Lower lobe of right lung (tissue), 2 donors: ENCODE measurements at regions not wholly inside any gene's neighbourhood (a gene's known extent, or its start where the extent isn't known, plus 50 kb on each side); places are given as distances from the start of the nearest gene placed in this dataset.

ENCODE experiments used
- ATAC-seq, 2 donors: fragments of 200-7000 bp; cut with Tn5 transposase; one replicate each; pipeline ENCODE4 v1.9.1; 2020 to 2022; ENCODE audit warnings: mild to moderate bottlenecking in 2 of 2, moderate library complexity in 2 of 2
- DNase-seq: peaks from one replicate; pipeline ENCODE4 v3.0.0-alpha.2; 2020
- H3K27ac ChIP-seq: fragments of 200-600 bp; one replicate; pipeline ENCODE4 v1.8.0; 2022
- H3K27me3 ChIP-seq: fragments of 200-600 bp; one replicate; pipeline ENCODE4 v1.8.0; 2022; ENCODE audit warnings: low read depth
- H3K36me3 ChIP-seq: fragments of 200-600 bp; one replicate; pipeline ENCODE4 v1.8.0; 2022; ENCODE audit warnings: mild to moderate bottlenecking
- H3K4me1 ChIP-seq: fragments of 200-600 bp; one replicate; pipeline ENCODE4 v1.8.0; 2022
- H3K4me3 ChIP-seq: fragments of 200-600 bp; one replicate; pipeline ENCODE4 v1.8.0; 2022; ENCODE audit warnings: mild to moderate bottlenecking
- H3K9me3 ChIP-seq: fragments of 200-600 bp; one replicate; pipeline ENCODE4 v1.8.0; 2022
- intact Hi-C: fragments of 100-400 bp; cut with DNase I; formaldehyde crosslinking; loops from one replicate; pipeline ENCODE4 v1.11.0; 2022
- TF ChIP-seq, protein P1 (sequence below): fragments of 200-600 bp; IDR thresholded peaks from one replicate; pipeline ENCODE4 v1.8.0; 2022; ENCODE audit warnings: antibody characterized with exemption, mild to moderate bottlenecking
- donor health status: DM: no; HTN: yes; CAD: no; lungs with severe emphysema.

DNA sequence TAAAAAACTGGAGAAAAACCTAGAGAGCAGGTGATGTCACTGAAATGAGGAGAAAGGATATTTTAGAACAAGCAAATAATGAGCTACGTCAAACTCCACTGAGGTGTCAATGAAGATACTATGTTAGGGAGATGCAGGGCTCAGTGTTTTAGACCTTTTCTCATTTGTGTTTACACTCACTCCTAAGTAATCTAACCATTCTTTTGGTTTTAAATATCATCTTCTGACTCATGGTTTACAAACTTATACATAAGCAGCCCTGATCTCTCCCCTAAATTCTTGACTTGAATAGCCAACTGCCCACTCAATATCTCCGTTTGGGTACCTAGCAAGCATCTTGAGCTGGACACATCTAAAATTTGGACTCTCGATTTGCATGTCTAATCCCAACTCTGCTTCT lies 272.4 kb downstream of the MEF2C start:
- TF ChIP-seq, protein P1, sequence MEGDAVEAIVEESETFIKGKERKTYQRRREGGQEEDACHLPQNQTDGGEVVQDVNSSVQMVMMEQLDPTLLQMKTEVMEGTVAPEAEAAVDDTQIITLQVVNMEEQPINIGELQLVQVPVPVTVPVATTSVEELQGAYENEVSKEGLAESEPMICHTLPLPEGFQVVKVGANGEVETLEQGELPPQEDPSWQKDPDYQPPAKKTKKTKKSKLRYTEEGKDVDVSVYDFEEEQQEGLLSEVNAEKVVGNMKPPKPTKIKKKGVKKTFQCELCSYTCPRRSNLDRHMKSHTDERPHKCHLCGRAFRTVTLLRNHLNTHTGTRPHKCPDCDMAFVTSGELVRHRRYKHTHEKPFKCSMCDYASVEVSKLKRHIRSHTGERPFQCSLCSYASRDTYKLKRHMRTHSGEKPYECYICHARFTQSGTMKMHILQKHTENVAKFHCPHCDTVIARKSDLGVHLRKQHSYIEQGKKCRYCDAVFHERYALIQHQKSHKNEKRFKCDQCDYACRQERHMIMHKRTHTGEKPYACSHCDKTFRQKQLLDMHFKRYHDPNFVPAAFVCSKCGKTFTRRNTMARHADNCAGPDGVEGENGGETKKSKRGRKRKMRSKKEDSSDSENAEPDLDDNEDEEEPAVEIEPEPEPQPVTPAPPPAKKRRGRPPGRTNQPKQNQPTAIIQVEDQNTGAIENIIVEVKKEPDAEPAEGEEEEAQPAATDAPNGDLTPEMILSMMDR = no peak
- H3K36me3 ChIP-seq = no peaks in the 10 kb centered on the region
- H3K9me3 ChIP-seq = peaks cover 4% of the 10 kb centered on the region
- H3K4me3 ChIP-seq = no peak overlapping the region
- no peaks in the 10 kb centered on the region for H3K4me1 ChIP-seq
- intact Hi-C loops = no loop called here
- H3K27ac ChIP-seq = no peak overlapping the region
- ATAC-seq (no peak), DNase-seq (no peak)
- no peaks in the 10 kb centered on the region for H3K27me3 ChIP-seq

DNA sequence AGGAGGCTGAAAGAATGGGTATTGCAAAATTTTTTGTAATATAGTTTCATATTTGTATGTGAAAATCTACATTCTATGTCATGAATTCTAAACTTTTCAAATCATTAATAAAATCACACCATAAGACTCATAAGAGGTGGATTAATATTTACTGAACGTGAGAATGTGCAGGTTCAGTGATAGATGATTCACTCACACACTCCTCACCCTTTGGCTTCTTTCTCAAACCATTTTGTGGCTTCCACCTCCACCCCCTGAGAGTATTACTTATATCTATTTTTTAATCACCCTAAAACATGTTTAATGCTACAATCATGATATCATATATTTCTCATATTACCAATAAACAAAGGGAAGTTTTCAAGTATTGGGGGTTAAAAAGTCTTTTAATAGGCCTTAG lies 275.5 kb downstream of the MEF2C start:
- DNase-seq (no peak), ATAC-seq (no peak)
- Histone ChIP-seq H3K9me3 (peaks cover 3% of the 10 kb centered on the region), H3K4me3 (no peak overlapping the region), H3K27me3 (no peaks in the 10 kb centered on the region), H3K4me1 (no peaks in the 10 kb centered on the region), H3K27ac (no peak overlapping the region), H3K36me3 (no peaks in the 10 kb centered on the region)
- TF ChIP-seq, protein P1 = no peak
- intact Hi-C loops = no loop called here

DNA sequence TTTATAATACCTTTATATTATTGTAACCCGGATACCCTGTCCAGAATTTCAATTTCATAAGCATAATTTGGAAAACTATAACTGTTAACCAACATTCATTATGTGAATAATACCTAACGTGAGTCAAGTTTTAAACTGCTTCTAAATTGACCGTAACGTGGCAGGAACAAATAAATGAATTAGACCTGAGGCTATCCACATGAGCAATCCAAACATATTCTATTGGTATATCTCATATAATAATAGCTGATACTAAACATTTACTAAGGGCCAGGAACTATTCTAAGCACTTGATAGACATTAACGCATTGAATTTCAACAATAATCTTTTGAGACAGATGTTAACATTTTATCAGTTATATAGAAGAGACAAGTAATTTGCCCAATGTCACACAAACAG lies 276.4 kb downstream of the MEF2C start:
- TF ChIP-seq, protein P1 = no peak
- DNase-seq (no peak), ATAC-seq (no peak)
- H3K27ac ChIP-seq = no peak overlapping the region
- no peaks in the 10 kb centered on the region for H3K36me3 ChIP-seq
- no peak overlapping the region for H3K4me3 ChIP-seq
- intact Hi-C loops = no loop called here
- H3K27me3 ChIP-seq = no peaks in the 10 kb centered on the region
- H3K4me1 ChIP-seq = no peaks in the 10 kb centered on the region
- peaks cover 3% of the 10 kb centered on the region for H3K9me3 ChIP-seq

DNA sequence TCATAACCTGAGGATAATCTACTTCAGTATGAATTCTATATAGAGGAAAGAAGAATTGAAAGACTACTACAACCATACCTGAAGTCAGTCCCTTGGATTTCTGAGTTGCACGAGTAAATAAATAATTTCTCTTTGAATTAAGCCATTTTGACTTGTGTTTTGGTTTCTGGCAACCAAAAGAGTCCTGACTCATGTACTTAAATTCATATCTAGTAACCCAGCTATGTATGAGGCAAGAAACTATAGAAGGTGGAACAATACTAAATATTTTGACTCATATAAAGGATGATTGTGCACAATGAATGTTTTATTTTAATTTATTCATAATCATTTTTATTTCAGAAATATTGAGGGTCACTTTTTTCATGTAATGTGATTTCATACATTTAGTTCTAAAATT lies 276.8 kb downstream of the MEF2C start:
- Histone ChIP-seq H3K4me1 (no peaks in the 10 kb centered on the region), H3K4me3 (no peak overlapping the region), H3K9me3 (peaks cover 3% of the 10 kb centered on the region), H3K27me3 (no peaks in the 10 kb centered on the region), H3K36me3 (no peaks in the 10 kb centered on the region), H3K27ac (no peak overlapping the region)
- intact Hi-C loops = no loop called here
- no peak for ATAC-seq
- TF ChIP-seq, protein P1 = no peak
- no peak for DNase-seq

DNA sequence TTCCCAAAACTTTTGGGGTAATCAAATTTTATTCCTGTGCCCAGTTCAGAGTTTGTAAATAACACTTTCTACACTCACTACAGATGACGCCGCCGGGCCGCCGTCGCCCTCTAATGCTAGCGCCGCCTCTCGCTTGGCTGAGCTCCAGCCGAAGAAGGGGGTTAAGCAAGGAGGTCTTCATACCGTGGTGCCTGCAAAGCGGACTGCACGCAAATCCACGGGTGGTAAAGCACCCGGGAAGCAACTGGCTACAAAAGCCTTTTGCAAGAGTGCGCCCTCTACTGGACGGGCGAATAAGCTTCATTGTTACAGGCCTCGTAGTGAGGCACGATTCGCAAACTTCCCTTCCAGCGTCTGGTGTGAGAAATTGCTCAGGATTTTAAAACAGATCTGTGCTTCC lies 280.4 kb downstream of the MEF2C start:
- Histone ChIP-seq H3K4me1 (no peaks in the 10 kb centered on the region), H3K9me3 (peaks cover 3% of the 10 kb centered on the region), H3K4me3 (no peak overlapping the region), H3K36me3 (no peaks in the 10 kb centered on the region), H3K27ac (no peak overlapping the region), H3K27me3 (no peaks in the 10 kb centered on the region)
- intact Hi-C loops = no loop called here
- DNase-seq (no peak), ATAC-seq (no peak)
- TF ChIP-seq, protein P1 = peak; percentile 26

DNA sequence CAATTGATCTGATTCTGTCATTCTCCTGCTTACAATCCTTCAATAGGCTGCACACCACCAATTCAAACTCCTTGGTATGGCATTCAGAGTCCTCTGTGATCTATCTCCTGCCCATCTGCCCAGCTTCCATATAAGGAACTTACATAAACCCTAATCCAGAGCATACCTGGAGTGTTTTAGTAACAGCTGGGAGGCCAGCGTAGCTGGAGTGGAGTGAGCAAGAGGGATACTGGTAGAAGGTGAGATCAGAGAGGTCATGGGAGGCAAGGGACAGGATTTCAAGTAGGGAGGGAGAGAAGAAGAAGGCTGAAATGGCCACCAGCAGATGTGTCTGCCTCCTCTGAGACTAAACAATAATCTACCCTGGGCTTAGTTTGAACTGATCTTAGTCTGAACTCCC lies 288.5 kb downstream of the MEF2C start:
- TF ChIP-seq, protein P1 = no peak
- intact Hi-C loops = no loop called here

More for the DNA sequence above, 288.5 kb downstream of the MEF2C start:
- DNase-seq = no peak
- H3K4me1 ChIP-seq = no peaks in the 10 kb centered on the region
- no peaks in the 10 kb centered on the region for H3K36me3 ChIP-seq
- no peaks in the 10 kb centered on the region for H3K27me3 ChIP-seq
- no peak for ATAC-seq
- H3K9me3 ChIP-seq = no peaks in the 10 kb centered on the region
- no peak overlapping the region for H3K4me3 ChIP-seq
- no peak overlapping the region for H3K27ac ChIP-seq
